IPS DF 4.7 (cell line): ENCODE measurements at regions not wholly inside any gene's neighbourhood (a gene's known extent, or its start where the extent isn't known, plus 50 kb on each side); places are given as distances from the start of the nearest gene placed in this dataset.

ENCODE experiments used
- DNase-seq: peaks from one replicate; pipeline ENCODE4 v3.0.0-alpha.2; 2013; ENCODE audit warnings: low spot score; ENCODE audit errors: extremely low read depth

- DNase-seq: no peak
Observed at GRCh38 chr3:117600112-117600511, 890.5 kb downstream of the TUSC7 start.

- DNase-seq: no peak
Observed at GRCh38 chr3:117600666-117601065, 891.1 kb downstream of the TUSC7 start.

GRCh38 chr3:117602058-117602644 lies 892.6 kb downstream of the TUSC7 start:
- DNase-seq: no peak

DNA sequence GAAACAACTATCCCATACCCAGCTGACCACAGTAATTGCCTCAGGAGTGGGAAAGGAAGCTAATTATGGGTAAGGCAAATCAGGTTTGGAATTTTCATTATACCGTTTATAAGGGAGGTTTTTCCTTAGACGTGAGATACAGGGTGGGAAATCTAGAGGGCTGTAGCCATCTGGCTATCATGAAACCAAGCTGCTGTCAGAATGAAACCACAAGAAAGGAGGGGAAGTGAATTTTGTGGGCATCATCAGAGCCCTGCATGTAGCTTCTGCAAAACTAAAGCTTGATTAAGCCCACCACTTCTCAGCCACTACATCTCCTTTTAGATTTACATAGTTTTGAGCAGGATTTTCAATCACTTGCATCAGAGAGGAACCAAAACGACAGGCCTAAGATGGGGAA lies 893.5 kb downstream of the TUSC7 start:
- no peak for DNase-seq

- no peak for DNase-seq
Observed at GRCh38 chr3:117606866-117607265, 897.3 kb downstream of the TUSC7 start.

- DNase-seq: no peak
Observed at GRCh38 chr3:117609330-117609729, 899.8 kb downstream of the TUSC7 start.

- DNase-seq: no peak
Observed at GRCh38 chr3:117610156-117610555, 900.6 kb downstream of the TUSC7 start.

GRCh38 chr3:117611211-117611610 lies 901.6 kb downstream of the TUSC7 start:
- DNase-seq: no peak

DNA sequence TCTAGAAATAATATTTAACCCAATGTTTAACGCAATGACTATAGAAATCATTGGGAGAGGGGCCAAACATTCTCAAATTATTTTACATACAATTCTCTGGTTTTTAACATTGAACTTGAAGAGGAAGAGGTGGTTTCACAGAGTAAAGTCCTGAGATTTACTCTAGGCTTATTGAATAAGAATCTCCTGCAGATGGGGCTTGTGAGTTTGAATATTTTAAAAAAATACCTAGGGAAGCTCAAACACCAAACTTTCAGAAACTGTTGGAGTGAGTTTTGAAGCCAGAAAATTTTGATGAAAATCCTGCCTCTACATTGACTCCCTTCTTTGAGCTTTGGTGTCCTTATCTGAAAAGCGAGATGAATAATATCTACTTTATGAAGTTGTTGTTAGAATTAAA lies 906.6 kb downstream of the TUSC7 start:
- no peak for DNase-seq

- DNase-seq: no peak
Observed at GRCh38 chr3:117617906-117618305, 908.3 kb downstream of the TUSC7 start.

DNA sequence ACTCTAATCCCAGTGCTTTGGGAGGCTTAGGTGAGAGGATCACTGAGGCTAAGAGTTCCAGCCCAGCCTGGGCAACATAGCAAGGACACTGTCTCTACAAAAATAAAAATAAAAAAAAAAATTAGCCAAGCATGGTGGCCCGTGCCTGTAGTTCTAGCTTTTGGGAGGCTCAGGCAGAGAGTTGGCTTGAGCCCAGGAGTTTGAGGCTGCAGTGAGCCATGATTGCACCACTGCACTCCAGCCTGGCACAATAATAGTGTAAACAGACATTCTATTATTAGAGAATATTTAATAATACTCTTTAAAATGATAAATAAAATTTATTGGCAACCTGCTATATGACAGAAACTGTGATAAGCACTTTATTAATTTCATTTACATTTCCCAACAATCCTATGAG lies 908.9 kb downstream of the TUSC7 start:
- no peak for DNase-seq

- no peak for DNase-seq
Observed at GRCh38 chr3:117619805-117620204, 910.2 kb downstream of the TUSC7 start.

DNA sequence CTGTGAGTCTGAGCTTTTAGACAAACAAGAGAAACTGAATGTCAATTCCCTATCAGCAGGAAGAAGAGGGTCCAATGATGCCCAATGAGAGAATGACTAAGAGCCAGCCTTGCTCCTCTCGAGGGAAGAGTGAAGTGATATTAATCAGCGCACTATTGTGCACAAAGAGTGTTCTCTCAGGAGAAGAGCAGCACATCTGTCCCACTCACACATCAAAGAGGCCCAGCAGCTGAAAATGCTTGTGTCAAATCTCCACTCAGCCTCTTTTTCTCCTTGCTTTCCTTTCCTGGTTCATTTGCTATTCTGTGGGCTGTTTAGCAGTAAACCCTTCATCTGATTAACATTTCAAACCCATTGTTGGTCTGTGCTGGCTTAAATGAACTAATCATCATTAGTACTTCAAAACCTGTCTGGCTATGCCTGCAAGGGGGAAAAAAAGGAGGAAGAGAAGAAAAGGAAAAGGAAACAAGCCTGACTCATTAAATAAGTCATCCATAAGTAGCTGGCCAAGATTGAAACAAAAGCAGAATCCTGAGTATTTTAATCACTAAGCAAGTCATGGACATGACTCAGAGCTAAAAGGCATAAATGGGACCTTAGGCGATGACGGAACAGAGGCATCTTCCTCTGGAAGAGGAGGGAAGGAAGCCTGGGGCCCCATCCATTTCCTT lies 912.7 kb downstream of the TUSC7 start:
- no peak for DNase-seq

DNA sequence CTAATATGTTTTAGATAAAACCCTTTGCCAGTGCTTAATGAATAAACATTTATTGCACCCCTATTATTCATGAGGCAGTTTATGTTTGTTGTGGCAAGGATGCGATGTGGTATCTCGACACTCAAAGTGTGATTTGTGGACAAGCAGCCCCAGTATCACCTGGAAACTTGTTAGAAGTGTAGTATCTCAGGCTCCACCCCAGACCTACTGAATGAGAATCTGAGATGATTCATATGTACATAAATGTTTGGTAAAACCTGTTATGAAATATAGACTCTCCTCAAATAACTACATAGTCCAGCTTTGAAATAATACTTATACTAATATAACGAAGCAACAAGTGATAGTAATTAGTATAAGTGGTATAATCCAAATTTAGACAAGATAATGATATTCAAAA lies 914.8 kb downstream of the TUSC7 start:
- no peak for DNase-seq

DNA sequence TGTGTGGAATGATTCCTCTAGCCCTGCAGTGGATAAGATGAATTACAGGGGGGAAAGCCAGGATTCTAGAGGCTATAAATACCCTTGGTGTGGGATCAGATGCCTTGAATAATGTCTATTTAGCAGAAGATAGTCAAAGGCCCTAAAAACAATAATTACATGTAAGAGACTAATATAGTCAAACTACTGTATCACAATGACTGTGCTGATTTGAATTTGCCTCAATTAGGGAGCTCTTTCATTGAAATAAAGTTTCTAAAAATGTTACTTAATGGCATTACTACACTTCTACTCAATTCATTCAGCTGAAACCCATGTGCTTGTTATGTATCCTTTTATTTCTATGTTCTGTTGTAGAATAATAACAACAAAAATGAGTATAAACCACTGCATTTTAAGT lies 915.6 kb downstream of the TUSC7 start:
- no peak for DNase-seq

- no peak for DNase-seq
Observed at GRCh38 chr3:117626577-117626976, 917.0 kb downstream of the TUSC7 start.

DNA sequence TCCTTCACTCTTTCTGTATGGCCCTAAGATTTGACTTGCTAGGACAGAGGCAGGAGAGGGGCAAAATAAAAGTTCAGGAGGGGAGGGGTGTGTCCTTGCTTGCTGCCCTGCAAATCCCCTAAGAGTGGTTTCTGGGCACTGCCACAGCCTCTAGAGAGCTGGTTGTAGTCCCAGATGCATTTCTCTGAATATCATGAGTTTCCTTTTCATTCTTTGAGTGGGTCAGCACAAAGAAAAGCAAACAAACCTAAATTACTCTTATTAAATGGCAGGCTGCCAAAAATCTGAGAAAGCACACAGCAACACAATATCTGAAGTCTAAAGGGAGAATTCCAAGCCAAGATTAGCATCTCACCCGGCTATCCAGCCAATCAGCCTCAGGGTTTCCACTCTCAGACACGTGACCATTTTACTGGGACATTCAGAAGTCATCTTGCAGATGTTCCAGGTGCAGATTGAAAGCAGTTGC lies 919.3 kb downstream of the TUSC7 start:
- no peak for DNase-seq

DNA sequence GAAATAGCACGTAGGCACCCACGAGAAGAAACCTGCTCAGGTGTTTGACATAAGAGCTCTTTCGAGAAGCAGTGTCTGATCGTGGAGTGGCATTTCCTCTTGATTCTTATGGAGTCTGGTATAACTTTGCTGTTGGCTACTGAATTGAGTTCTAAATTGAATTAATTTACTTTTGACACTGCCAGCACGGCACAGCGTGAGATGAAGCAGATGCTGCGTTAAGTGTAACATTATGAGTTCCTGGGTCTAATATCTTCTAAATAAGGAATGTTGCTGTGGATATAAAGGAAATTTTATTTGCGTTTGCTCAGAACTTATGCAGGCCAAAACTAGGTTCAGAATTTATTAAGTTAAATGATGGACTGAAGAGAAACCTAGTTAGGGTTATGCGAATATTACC lies 919.9 kb downstream of the TUSC7 start:
- DNase-seq: no peak

DNA sequence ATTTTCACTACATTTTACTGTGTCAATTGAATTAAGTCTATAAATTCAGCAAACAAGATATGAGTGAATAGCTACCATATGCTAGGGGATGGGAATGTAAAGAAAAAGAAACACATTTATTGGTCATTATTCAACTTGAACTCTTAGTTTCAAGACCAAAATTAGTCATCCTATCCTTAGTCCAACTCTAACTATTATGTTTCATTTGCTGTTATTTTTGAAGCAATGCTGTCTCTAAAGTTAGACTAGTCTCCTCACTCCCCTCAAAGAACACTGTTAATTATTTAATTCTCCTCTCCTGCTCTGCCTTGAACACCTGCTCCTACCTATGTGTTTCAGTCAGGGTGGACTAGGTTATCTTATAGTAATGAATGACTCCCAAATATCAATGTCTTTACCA lies 920.9 kb downstream of the TUSC7 start:
- no peak for DNase-seq

- DNase-seq: no peak
Observed at GRCh38 chr3:117630885-117631284, 921.3 kb downstream of the TUSC7 start.

DNA sequence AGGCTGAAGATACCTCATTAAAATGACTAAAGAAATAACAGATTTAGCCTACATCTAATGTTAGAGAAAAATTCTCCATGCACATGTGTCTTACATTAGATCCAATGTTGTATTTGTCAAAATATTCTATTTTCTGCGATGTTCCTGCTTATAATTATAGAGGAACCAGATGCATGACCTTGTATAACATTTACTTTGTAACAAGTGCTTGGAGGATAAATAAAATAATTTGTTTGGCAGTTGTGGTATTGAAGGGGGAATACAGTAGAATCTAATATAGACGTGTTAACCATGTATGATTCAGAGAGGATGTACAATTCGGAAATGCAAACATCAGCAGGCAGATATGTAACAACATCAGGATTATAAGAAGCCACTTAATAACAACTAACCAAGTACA lies 922.2 kb downstream of the TUSC7 start:
- DNase-seq: no peak

GRCh38 chr3:117632191-117632590 lies 922.6 kb downstream of the TUSC7 start:
- DNase-seq: no peak

- DNase-seq: no peak
Observed at GRCh38 chr3:117633207-117633606, 923.6 kb downstream of the TUSC7 start.
